ENCODE measurements at regions not wholly inside any gene's neighbourhood (a gene's known extent, or its start where the extent isn't known, plus 50 kb on each side); places are given as distances from the start of the nearest gene placed in this dataset.
"Not testable (repeated sequence)": the region's sequence is repeated elsewhere in the genome, so short reads cannot be mapped to it uniquely, and the experiment has no call there.

- DNase-seq, result no peak
Observed at GRCh38 chr15:20367093-20367492, 174.5 kb downstream of the GOLGA6L6 start.

GRCh38 chr15:20363591-20363990 lies 178.0 kb downstream of the GOLGA6L6 start:
- DNase-seq, result not testable (repeated sequence)

GRCh38 chr15:20361091-20361490 lies 180.5 kb downstream of the GOLGA6L6 start:
- DNase-seq, result no peak

GRCh38 chr15:20358779-20359414 lies 182.7 kb downstream of the GOLGA6L6 start:
- DNase-seq, result no peak

- DNase-seq, result no peak
Observed at GRCh38 chr15:20358066-20358778, 183.4 kb downstream of the GOLGA6L6 start.

GRCh38 chr15:20357481-20358065 lies 184.0 kb downstream of the GOLGA6L6 start:
- no peak for DNase-seq

- no peak for DNase-seq
Observed at GRCh38 chr15:20356911-20357480, 184.6 kb downstream of the GOLGA6L6 start.

GRCh38 chr15:20356444-20356910 lies 185.1 kb downstream of the GOLGA6L6 start:
- no peak for DNase-seq

GRCh38 chr15:20355256-20355868 lies 186.2 kb downstream of the GOLGA6L6 start:
- no peak for DNase-seq

- DNase-seq, result not testable (repeated sequence)
Observed at GRCh38 chr15:20354884-20355223, 186.7 kb downstream of the GOLGA6L6 start.

GRCh38 chr15:20353966-20354883 lies 187.4 kb downstream of the GOLGA6L6 start:
- DNase-seq, result no peak

GRCh38 chr15:20352241-20353200 lies 189.1 kb downstream of the GOLGA6L6 start:
- no peak for DNase-seq

- DNase-seq, result no peak
Observed at GRCh38 chr15:20351448-20351971, 190.1 kb downstream of the GOLGA6L6 start.

- no peak for DNase-seq
Observed at GRCh38 chr15:20349774-20350498, 191.7 kb downstream of the GOLGA6L6 start.

- no peak for DNase-seq
Observed at GRCh38 chr15:20348900-20349773, 192.5 kb downstream of the GOLGA6L6 start.

GRCh38 chr15:20348291-20348899 lies 193.2 kb downstream of the GOLGA6L6 start:
- DNase-seq, result no peak

- DNase-seq, result no peak
Observed at GRCh38 chr15:20346082-20346805, 195.4 kb downstream of the GOLGA6L6 start.

Data from DMS53 (cell line).